Gastrocnemius medialis (tissue), 4 donors: ENCODE measurements at regions not wholly inside any gene's neighbourhood (a gene's known extent, or its start where the extent isn't known, plus 50 kb on each side); places are given as distances from the start of the nearest gene placed in this dataset.

Source experiments
- ATAC-seq, 2 donors: fragments of 150-250 bp; one replicate each; pipeline ENCODE4 v1.9.1; 2016
- DNase-seq, 2 donors: peaks; one replicate each; pipeline ENCODE4 v3.0.0-alpha.2; 2019
- H3K27ac ChIP-seq, 4 donors: fragments of 200-600 bp; sonication (generic); 1 replicate in 1 of 4; 2 replicates in 3 of 4; pipeline ENCODE4 v1.5.1; 2016 to 2018; ENCODE audit warnings: mild to moderate bottlenecking in 2 of 4, moderate library complexity in 1 of 4
- H3K27me3 ChIP-seq, 3 donors: fragments of 200-600 bp; sonication (generic) in 2 of 3; 1 replicate in 1 of 3; 2 replicates in 2 of 3; pipeline versions ENCODE4 v1.5.1 to v1.6.0; 2016 to 2019; ENCODE audit warnings: mild to moderate bottlenecking in 1 of 3, moderate library complexity in 1 of 3
- H3K36me3 ChIP-seq, 2 donors: fragments of 200-600 bp; sonication (generic) in 1 of 2; one replicate each; pipeline ENCODE4 v1.5.1; 2017 to 2018
- H3K4me1 ChIP-seq, 2 donors: fragments of 200-600 bp; sonication (generic) in 1 of 2; one replicate each; pipeline ENCODE4 v1.5.1; 2016 to 2017; ENCODE audit warnings: mild to moderate bottlenecking in 2 of 2
- H3K4me3 ChIP-seq, 4 donors: fragments of 200-600 bp; sonication (generic) in 3 of 4; 1 replicate in 1 of 4; 2 replicates in 3 of 4; pipeline ENCODE4 v1.5.1; 2016 to 2019; ENCODE audit warnings: mild to moderate bottlenecking in 2 of 4
- H3K9me3 ChIP-seq, 3 donors: fragments of 200-600 bp; sonication (generic) in 2 of 3; 1 replicate in 1 of 3; 2 replicates in 2 of 3; pipeline ENCODE4 v1.5.1; 2016 to 2019
- CTCF ChIP-seq, 5 experiments: fragments of 450-650 bp in 3 of 5; fragments of 200-600 bp in 2 of 5; sonication (generic) in 2 of 5; IDR thresholded peaks in 4 of 5; conservative IDR thresholded peaks in 1 of 5; 1 replicate in 4 of 5; 2 replicates in 1 of 5; pipeline ENCODE4 v1.5.1; 2016 to 2019; ENCODE audit warnings: antibody characterized with exemption in 5 of 5, mild to moderate bottlenecking in 3 of 5, moderate library complexity in 3 of 5
- POLR2A ChIP-seq, 2 donors: fragments of 450-650 bp; IDR thresholded peaks; one replicate each; pipeline ENCODE4 v1.6.1; 2017; ENCODE audit warnings: antibody characterized with exemption in 2 of 2, mild to moderate bottlenecking in 2 of 2, moderate library complexity in 2 of 2
- in situ Hi-C, 4 donors: fragments of 200-750 bp; cut with MboI; loops; one replicate each; pipeline versions ENCODE4 v1.15.0 to v1.8.0; 2017; ENCODE audit warnings: low sequenced_read_pairs in 4 of 4
- intact Hi-C: fragments of 100-400 bp; cut with DNase I; formaldehyde crosslinking; loops from one replicate; pipeline ENCODE4 v1.15.1; 2023; ENCODE audit warnings: low total_unique reads

GRCh38 chr10:2949221-2949947, 118.0 kb upstream of the PFKP start:
- TF ChIP-seq POLR2A (IDR thresholded peaks at IDR 0.05) (no peak), CTCF (IDR thresholded peaks at IDR 0.05 in 4 of 5, conservative IDR thresholded peaks at IDR 0.05 in 1 of 5) (no peak)
- Histone ChIP-seq H3K27me3 (peaks cover 0 to 3% (median 0%) of the 10 kb centered on the region in 3 donors), H3K9me3 (no peaks in the 10 kb centered on the region), H3K4me1 (no peaks in the 10 kb centered on the region), H3K27ac (no peak overlapping the region), H3K36me3 (no peaks in the 10 kb centered on the region), H3K4me3 (no peak overlapping the region)
- in situ Hi-C loops (loop anchor here in 1 of 4 donors (25.0 kb wide), 1 partner anchor 238 kb away; no protein-coding TSS in a partner anchor), intact Hi-C loops (no loop called here)
- no peak for ATAC-seq
- DNase-seq = no peak

GRCh38 chr10:2948127-2948854, 119.1 kb upstream of the PFKP start:
- intact Hi-C loops = no loop called here

GRCh38 chr10:2944788-2945187, 122.6 kb upstream of the PFKP start:
- no peak for ATAC-seq
- Histone ChIP-seq H3K36me3 (no peaks in the 10 kb centered on the region), H3K4me1 (no peaks in the 10 kb centered on the region), H3K27ac (no peak overlapping the region), H3K27me3 (peaks cover 0 to 3% (median 0%) of the 10 kb centered on the region in 3 donors), H3K4me3 (no peak overlapping the region), H3K9me3 (no peaks in the 10 kb centered on the region)
- intact Hi-C loops (no loop called here), in situ Hi-C loops (loop anchor here in 1 of 4 donors (25.0 kb wide), 1 partner anchor 243 kb away; no protein-coding TSS in a partner anchor)
- no peak for DNase-seq
- TF ChIP-seq POLR2A (IDR thresholded peaks at IDR 0.05) (no peak), CTCF (IDR thresholded peaks at IDR 0.05 in 4 of 5, conservative IDR thresholded peaks at IDR 0.05 in 1 of 5) (no peak)

More at GRCh38 chr10:2948127-2948854, 119.1 kb upstream of the PFKP start:
- TF ChIP-seq CTCF (IDR thresholded peaks at IDR 0.05 in 4 of 5, conservative IDR thresholded peaks at IDR 0.05 in 1 of 5) (no peak), POLR2A (IDR thresholded peaks at IDR 0.05) (no peak)
- Histone ChIP-seq H3K36me3 (no peaks in the 10 kb centered on the region), H3K9me3 (no peaks in the 10 kb centered on the region), H3K27ac (no peak overlapping the region), H3K4me1 (no peaks in the 10 kb centered on the region), H3K27me3 (peaks cover 0 to 3% (median 0%) of the 10 kb centered on the region in 3 donors), H3K4me3 (no peak overlapping the region)
- ATAC-seq (no peak), DNase-seq (no peak)
- in situ Hi-C loops = loop anchor here in 1 of 4 donors (25.0 kb wide), 1 partner anchor 239 kb away; no protein-coding TSS in a partner anchor

- no peak for ATAC-seq
- intact Hi-C loops = no loop called here
- Histone ChIP-seq H3K27me3 (peaks cover 0 to 3% (median 0%) of the 10 kb centered on the region in 3 donors), H3K4me3 (no peak overlapping the region), H3K4me1 (no peaks in the 10 kb centered on the region), H3K27ac (no peak overlapping the region), H3K9me3 (no peaks in the 10 kb centered on the region), H3K36me3 (no peaks in the 10 kb centered on the region)
- DNase-seq = no peak
- in situ Hi-C loops = loop anchor here in 1 of 4 donors (25.0 kb wide), 1 partner anchor 243 kb away; no protein-coding TSS in a partner anchor
- TF ChIP-seq POLR2A (IDR thresholded peaks at IDR 0.05) (no peak), CTCF (IDR thresholded peaks at IDR 0.05 in 4 of 5, conservative IDR thresholded peaks at IDR 0.05 in 1 of 5) (no peak)
Observed at GRCh38 chr10:2943932-2944614, 123.3 kb upstream of the PFKP start.
